OCI-LY3 (cell line): ENCODE measurements at regions not wholly inside any gene's neighbourhood (a gene's known extent, or its start where the extent isn't known, plus 50 kb on each side); places are given as distances from the start of the nearest gene placed in this dataset.

Experiments used
- CTCF ChIP-seq: fragments of 200-600, 300-600 bp; sonication (generic); IDR thresholded peaks from 2 replicates; pipeline ENCODE4 v1.5.1; 2014; ENCODE audit warnings: antibody characterized with exemption, low read length, low read depth
- EZH2phosphoT487 ChIP-seq: fragments of 200-600 bp; shearing (Covaris generic); IDR thresholded peaks from 2 replicates; pipeline ENCODE4 v1.6.1; 2018; ENCODE audit warnings: antibody characterized with exemption, mixed run types, low read depth

- TF ChIP-seq CTCF (no peak), EZH2phosphoT487 (no peak)
These were observed 579.9 kb downstream of the CDH18 start for GRCh38 chr5:19408149-19408548.
